ENCODE measurements at regions not wholly inside any gene's neighbourhood (a gene's known extent, or its start where the extent isn't known, plus 50 kb on each side); places are given as distances from the start of the nearest gene placed in this dataset.

GRCh38 chr1:218587900-218588299, 242.8 kb downstream of the TGFB2 start:
- H2AFZ ChIP-seq (ENCODE audit: low read length), result no peak overlapping the region
- no peak overlapping the region for H3K27ac ChIP-seq (ENCODE audit: insufficient read depth, low read length)
- H3K27me3 ChIP-seq (ENCODE audit: control insufficient read depth, insufficient read depth, low read length), result no peaks in the 10 kb centered on the region
- no peak overlapping the region for H3K4me3 ChIP-seq (replicated peaks in 1 of 4; ENCODE audit: control extremely low read depth in 1 of 4, insufficient read depth in 1 of 4, low read depth in 3 of 4, low read length in 4 of 4)
- H3K9ac ChIP-seq (ENCODE audit: insufficient read depth, low read length), result no peak overlapping the region
- no peaks in the 10 kb centered on the region for H3K9me3 ChIP-seq (ENCODE audit: control insufficient read depth, insufficient read depth, low read depth, low read length)
- peaks cover 4% of the 10 kb centered on the region for H3K4me1 ChIP-seq (ENCODE audit: control insufficient read depth, extremely low read depth, insufficient read depth, low read length)
- no peaks in the 10 kb centered on the region for H3K79me2 ChIP-seq (ENCODE audit: control insufficient read depth, insufficient read depth, low read length)
- no peaks in the 10 kb centered on the region for H3K36me3 ChIP-seq (ENCODE audit: control insufficient read depth, insufficient read depth, low read length)
- no peaks in the 10 kb centered on the region for H4K20me1 ChIP-seq (ENCODE audit: control insufficient read depth, extremely low read depth, insufficient read depth, low read length)
- TF ChIP-seq CTCF (conservative IDR thresholded peaks at IDR 0.05 in 1 of 2, IDR thresholded peaks at IDR 0.05 in 1 of 2; ENCODE audit: low read depth in 1 of 2, low read length in 2 of 2), result no peak
- TF ChIP-seq EZH2 (IDR thresholded peaks at IDR 0.05; ENCODE audit: low read length, missing control alignments), result no peak
- peak in 1 of 2 donors; percentile 29 for DNase-seq (ENCODE audit: low read depth in 2 of 2)
- no peak overlapping the region for H3K4me2 ChIP-seq (ENCODE audit: extremely low read depth, insufficient read depth, low read length)

GRCh38 chr1:218588540-218589172, 243.5 kb downstream of the TGFB2 start:
- Histone ChIP-seq H3K4me3 (replicated peaks in 1 of 4; ENCODE audit: control extremely low read depth in 1 of 4, insufficient read depth in 1 of 4, low read depth in 3 of 4, low read length in 4 of 4) (no peak overlapping the region), H3K27ac (ENCODE audit: insufficient read depth, low read length) (no peak overlapping the region), H4K20me1 (ENCODE audit: control insufficient read depth, extremely low read depth, insufficient read depth, low read length) (no peaks in the 10 kb centered on the region), H3K9ac (ENCODE audit: insufficient read depth, low read length) (no peak overlapping the region), H3K36me3 (ENCODE audit: control insufficient read depth, insufficient read depth, low read length) (no peaks in the 10 kb centered on the region), H3K79me2 (ENCODE audit: control insufficient read depth, insufficient read depth, low read length) (no peaks in the 10 kb centered on the region), H3K4me1 (ENCODE audit: control insufficient read depth, extremely low read depth, insufficient read depth, low read length) (peaks cover 4% of the 10 kb centered on the region), H2AFZ (ENCODE audit: low read length) (peak overlapping the region; percentile 40), H3K27me3 (ENCODE audit: control insufficient read depth, insufficient read depth, low read length) (no peaks in the 10 kb centered on the region), H3K9me3 (ENCODE audit: control insufficient read depth, insufficient read depth, low read depth, low read length) (no peaks in the 10 kb centered on the region), H3K4me2 (ENCODE audit: extremely low read depth, insufficient read depth, low read length) (no peak overlapping the region)
- DNase-seq (ENCODE audit: low read depth in 2 of 2), result peak; percentile 37 to 61
- no peak for TF ChIP-seq EZH2 (IDR thresholded peaks at IDR 0.05; ENCODE audit: low read length, missing control alignments)
- no peak for TF ChIP-seq CTCF (conservative IDR thresholded peaks at IDR 0.05 in 1 of 2, IDR thresholded peaks at IDR 0.05 in 1 of 2; ENCODE audit: low read depth in 1 of 2, low read length in 2 of 2)

- Histone ChIP-seq H3K27ac (ENCODE audit: insufficient read depth, low read length) (no peak overlapping the region), H3K9ac (ENCODE audit: insufficient read depth, low read length) (no peak overlapping the region), H3K27me3 (ENCODE audit: control insufficient read depth, insufficient read depth, low read length) (no peaks in the 10 kb centered on the region), H3K4me2 (ENCODE audit: extremely low read depth, insufficient read depth, low read length) (no peak overlapping the region), H3K4me1 (ENCODE audit: control insufficient read depth, extremely low read depth, insufficient read depth, low read length) (peaks cover 4% of the 10 kb centered on the region), H3K36me3 (ENCODE audit: control insufficient read depth, insufficient read depth, low read length) (no peaks in the 10 kb centered on the region), H3K9me3 (ENCODE audit: control insufficient read depth, insufficient read depth, low read depth, low read length) (no peaks in the 10 kb centered on the region), H3K79me2 (ENCODE audit: control insufficient read depth, insufficient read depth, low read length) (no peaks in the 10 kb centered on the region), H4K20me1 (ENCODE audit: control insufficient read depth, extremely low read depth, insufficient read depth, low read length) (no peaks in the 10 kb centered on the region), H2AFZ (ENCODE audit: low read length) (no peak overlapping the region), H3K4me3 (replicated peaks in 1 of 4; ENCODE audit: control extremely low read depth in 1 of 4, insufficient read depth in 1 of 4, low read depth in 3 of 4, low read length in 4 of 4) (no peak overlapping the region)
- no peak for DNase-seq (ENCODE audit: low read depth in 2 of 2)
- no peak for TF ChIP-seq EZH2 (IDR thresholded peaks at IDR 0.05; ENCODE audit: low read length, missing control alignments)
- no peak for TF ChIP-seq CTCF (conservative IDR thresholded peaks at IDR 0.05 in 1 of 2, IDR thresholded peaks at IDR 0.05 in 1 of 2; ENCODE audit: low read depth in 1 of 2, low read length in 2 of 2)
Measured at GRCh38 chr1:218589487-218589886, 244.4 kb downstream of the TGFB2 start.
